Epithelial cell of esophagus (primary cell): ENCODE measurements at regions not wholly inside any gene's neighbourhood (a gene's known extent, or its start where the extent isn't known, plus 50 kb on each side); places are given as distances from the start of the nearest gene placed in this dataset.

Source experiments
- DNase-seq: peaks from one replicate; pipeline ENCODE4 v3.0.0; 2010; ENCODE audit warnings: low read depth
- H3K4me3 ChIP-seq: 2 replicates; pipeline ENCODE4 v1.5.1; 2011; ENCODE audit warnings: mild to moderate bottlenecking, low read length, control low read depth
- CTCF ChIP-seq: IDR thresholded peaks from 2 replicates; pipeline ENCODE4 v1.5.1; 2011; ENCODE audit warnings: low read depth, mild to moderate bottlenecking, low read length, control low read depth, inconsistent platforms; ENCODE audit not compliant: insufficient read depth; ENCODE audit errors: missing control alignments

DNA sequence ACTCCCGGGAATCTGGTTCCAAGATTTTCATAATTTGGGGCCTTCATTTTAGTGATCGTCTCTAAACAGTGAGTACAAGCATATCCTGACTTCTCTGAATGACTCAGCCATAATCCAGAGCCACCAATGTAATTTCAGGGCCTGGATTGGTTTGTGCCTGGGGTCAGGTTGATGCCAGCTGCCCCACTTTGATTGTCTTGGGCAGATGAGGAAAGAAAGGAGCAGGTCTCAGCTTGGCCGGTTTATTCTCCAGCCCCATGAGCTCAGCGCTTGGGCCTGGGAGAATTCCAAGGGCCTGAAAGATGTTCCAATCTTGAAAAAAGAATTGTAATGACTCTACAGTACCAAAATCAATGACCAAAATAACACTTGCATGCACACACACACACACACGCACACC is 71.2 kb upstream of the ECE1 start:
- peak; percentile 48 for DNase-seq
- no peak overlapping the region for H3K4me3 ChIP-seq
- no peak for TF ChIP-seq CTCF

DNA sequence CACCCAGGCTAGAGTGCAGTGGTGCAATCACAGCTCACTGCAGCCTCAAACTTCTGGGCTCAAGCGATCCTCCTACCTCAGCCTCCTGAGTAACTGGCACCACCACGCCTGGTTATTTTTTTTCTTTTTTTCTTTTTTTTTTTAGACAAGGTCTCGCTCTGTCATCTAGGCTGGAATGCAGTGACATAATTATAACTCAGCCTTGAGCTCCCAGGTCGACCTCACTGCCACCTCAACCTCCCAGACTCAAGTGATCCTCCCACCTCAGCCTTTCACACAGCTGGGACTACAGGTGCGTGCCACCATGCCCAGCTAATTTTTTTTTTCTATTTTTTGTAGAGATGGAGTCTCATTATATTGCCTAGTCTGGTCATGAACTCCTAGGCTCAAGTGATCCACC is 66.9 kb upstream of the ECE1 start:
- TF ChIP-seq CTCF = no peak
- H3K4me3 ChIP-seq = no peak overlapping the region
- DNase-seq = no peak

DNA sequence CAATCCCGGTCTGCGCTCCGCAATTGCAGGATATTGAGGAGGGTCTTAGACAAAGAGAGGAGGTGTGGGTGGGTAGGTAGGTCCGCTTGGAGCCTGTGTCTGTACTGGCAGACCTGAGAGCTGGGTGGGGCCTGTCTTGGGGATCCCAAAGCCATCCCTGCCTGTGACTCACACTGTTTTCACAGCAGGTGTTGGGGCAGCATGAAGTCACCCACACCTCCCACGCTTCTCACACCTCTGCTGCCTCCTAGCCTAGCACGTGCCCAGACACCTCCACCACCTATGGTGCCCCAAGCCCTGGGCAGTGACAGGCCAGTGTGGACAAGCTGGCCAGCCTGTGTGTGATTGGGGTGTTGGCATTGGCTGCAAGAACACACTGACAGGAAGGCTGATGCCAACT is 65.7 kb upstream of the ECE1 start:
- no peak for TF ChIP-seq CTCF
- no peak overlapping the region for H3K4me3 ChIP-seq
- peak; percentile 67 for DNase-seq

- no peak for TF ChIP-seq CTCF
- H3K4me3 ChIP-seq = no peak overlapping the region
- no peak for DNase-seq
These were observed 62.3 kb upstream of the ECE1 start for GRCh38 chr1:21352586-21352985.

GRCh38 chr1:21351901-21352300 is 61.6 kb upstream of the ECE1 start:
- TF ChIP-seq CTCF = no peak
- no peak overlapping the region for H3K4me3 ChIP-seq
- DNase-seq = no peak

GRCh38 chr1:21350202-21350885 is 60.1 kb upstream of the ECE1 start:
- no peak overlapping the region for H3K4me3 ChIP-seq
- TF ChIP-seq CTCF = no peak
- no peak for DNase-seq

DNA sequence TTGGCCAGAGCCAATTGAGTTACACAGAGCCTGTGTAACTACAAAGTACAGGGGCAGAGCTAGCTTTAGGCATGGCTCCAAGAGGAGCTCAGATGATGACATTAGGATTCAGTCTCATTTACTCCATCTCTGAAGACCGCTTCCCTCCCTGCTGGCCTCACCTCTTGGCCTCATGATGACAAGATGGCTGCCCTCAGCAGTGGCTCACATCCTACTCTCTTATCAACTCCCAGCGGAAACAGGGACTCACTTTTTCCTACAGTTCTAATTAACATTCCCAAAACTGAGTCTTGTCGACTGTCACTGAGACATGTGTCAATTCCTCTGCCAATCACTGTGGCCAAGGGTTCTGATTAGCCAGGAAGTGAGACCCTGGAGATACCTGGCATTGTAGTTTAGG is 59.4 kb upstream of the ECE1 start:
- no peak for TF ChIP-seq CTCF
- DNase-seq = no peak
- H3K4me3 ChIP-seq = no peak overlapping the region
